SU-DHL-6 (cell line): ENCODE measurements at regions not wholly inside any gene's neighbourhood (a gene's known extent, or its start where the extent isn't known, plus 50 kb on each side); places are given as distances from the start of the nearest gene placed in this dataset.

Experiments used
- EZH2phosphoT487 ChIP-seq: fragments of 200-600 bp; sonication (generic), shearing (Covaris generic); conservative IDR thresholded peaks from 2 replicates; pipeline ENCODE4 v1.6.1; 2018; ENCODE audit warnings: mild to moderate bottlenecking, antibody characterized with exemption, low read length, moderate library complexity, mixed read lengths
- TF ChIP-seq, protein P1 (sequence below): fragments of 200-600 bp; sonication (generic); IDR thresholded peaks from one replicate; pipeline ENCODE4 v1.5.1; 2017; ENCODE audit warnings: antibody characterized with exemption, mild to moderate bottlenecking, low read length, moderate library complexity; ENCODE audit not compliant: insufficient read depth, poor library complexity, severe bottlenecking

DNA sequence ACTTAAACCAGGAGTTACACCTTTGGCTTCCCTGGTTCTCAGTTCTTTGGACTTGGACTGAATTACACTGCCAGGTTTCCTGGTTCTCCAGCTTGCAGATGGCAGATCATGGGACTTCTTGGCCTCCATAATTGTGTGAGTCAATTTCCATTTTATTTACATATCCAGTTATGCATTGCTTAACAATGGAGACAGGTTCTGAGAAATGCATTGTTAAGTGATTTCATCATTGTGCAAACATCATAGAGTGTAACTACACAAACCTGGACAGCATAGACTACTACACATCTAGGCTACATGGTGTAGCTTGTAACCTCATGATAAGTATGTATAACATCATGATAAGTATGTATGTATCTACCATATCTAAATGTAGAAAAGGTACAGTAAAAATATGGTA lies 276.1 kb upstream of the BTG1 start:
- TF ChIP-seq, protein P1, sequence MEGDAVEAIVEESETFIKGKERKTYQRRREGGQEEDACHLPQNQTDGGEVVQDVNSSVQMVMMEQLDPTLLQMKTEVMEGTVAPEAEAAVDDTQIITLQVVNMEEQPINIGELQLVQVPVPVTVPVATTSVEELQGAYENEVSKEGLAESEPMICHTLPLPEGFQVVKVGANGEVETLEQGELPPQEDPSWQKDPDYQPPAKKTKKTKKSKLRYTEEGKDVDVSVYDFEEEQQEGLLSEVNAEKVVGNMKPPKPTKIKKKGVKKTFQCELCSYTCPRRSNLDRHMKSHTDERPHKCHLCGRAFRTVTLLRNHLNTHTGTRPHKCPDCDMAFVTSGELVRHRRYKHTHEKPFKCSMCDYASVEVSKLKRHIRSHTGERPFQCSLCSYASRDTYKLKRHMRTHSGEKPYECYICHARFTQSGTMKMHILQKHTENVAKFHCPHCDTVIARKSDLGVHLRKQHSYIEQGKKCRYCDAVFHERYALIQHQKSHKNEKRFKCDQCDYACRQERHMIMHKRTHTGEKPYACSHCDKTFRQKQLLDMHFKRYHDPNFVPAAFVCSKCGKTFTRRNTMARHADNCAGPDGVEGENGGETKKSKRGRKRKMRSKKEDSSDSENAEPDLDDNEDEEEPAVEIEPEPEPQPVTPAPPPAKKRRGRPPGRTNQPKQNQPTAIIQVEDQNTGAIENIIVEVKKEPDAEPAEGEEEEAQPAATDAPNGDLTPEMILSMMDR: no peak
- TF ChIP-seq EZH2phosphoT487: no peak
